PC-9 (cell line): ENCODE measurements at regions not wholly inside any gene's neighbourhood (a gene's known extent, or its start where the extent isn't known, plus 50 kb on each side); places are given as distances from the start of the nearest gene placed in this dataset.

ENCODE experiments used
- BruUV-seq: library from RNA; stranded (reverse); fragments of 400-500 nt; replicated peaks from 2 replicates; lab custom pipeline; 2021; lab: Mats Ljungman, UMichigan
- CTCF ChIA-PET: fragments of 300-600 bp; sonication (Branson Sonifier 250); formaldehyde crosslinking; loops from one replicate; lab custom pipeline; 2022; ENCODE audit warnings: antibody characterized with exemption; lab: Charles Lee
- POLR2A ChIA-PET: fragments of 300-600 bp; sonication (Branson Sonifier 250); formaldehyde crosslinking; loops from one replicate; lab custom pipeline; 2022; ENCODE audit warnings: antibody characterized with exemption; ENCODE audit not compliant: unreplicated experiment; lab: Charles Lee
- DNase-seq, 2 experiments: peaks; one replicate each; pipeline versions ENCODE4 v3.0.0 to v3.0.0-alpha.2; 2015 to 2022; ENCODE audit warnings: mixed read lengths in 1 of 2
- H2AFZ ChIP-seq: fragments of 200-600 bp; sonication (generic); 2 replicates; pipeline ENCODE4 v1.8.1; 2017; ENCODE audit warnings: antibody characterized with exemption
- H3F3A ChIP-seq: fragments of 200-600 bp; sonication (generic); 2 replicates; pipeline ENCODE4 v1.8.1; 2017; ENCODE audit warnings: antibody characterized with exemption, mild to moderate bottlenecking, low read depth; ENCODE audit not compliant: insufficient read depth
- H3K27ac ChIP-seq: fragments of 200-600 bp; sonication (generic); 2 replicates; pipeline ENCODE4 v1.6.1; 2016; ENCODE audit warnings: mixed run types
- H3K27me3 ChIP-seq: fragments of 200-600 bp; sonication (generic); 2 replicates; pipeline ENCODE4 v1.6.1; 2016; ENCODE audit warnings: low read depth, mixed run types; ENCODE audit not compliant: insufficient read depth
- H3K36me3 ChIP-seq: fragments of 200-600 bp; sonication (generic); 2 replicates; pipeline ENCODE4 v1.6.1; 2016; ENCODE audit warnings: low read depth, mixed run types
- H3K4me1 ChIP-seq: fragments of 200-600 bp; sonication (generic); replicated peaks from 2 replicates; pipeline ENCODE4 v1.6.1; 2016; ENCODE audit warnings: mixed run types; ENCODE audit not compliant: insufficient read depth
- H3K4me2 ChIP-seq: fragments of 200-600 bp; sonication (generic); 2 replicates; pipeline ENCODE4 v1.6.1; 2017; ENCODE audit warnings: mixed run types
- H3K4me3 ChIP-seq: fragments of 200-600 bp; sonication (generic); 2 replicates; pipeline ENCODE4 v1.6.1; 2016; ENCODE audit warnings: mixed run types
- H3K79me2 ChIP-seq: fragments of 200-600 bp; sonication (generic); 2 replicates; pipeline ENCODE4 v1.6.1; 2017; ENCODE audit warnings: low read depth, mixed run types
- H3K9me2 ChIP-seq: fragments of 200-600 bp; sonication (generic); 2 replicates; pipeline ENCODE4 v1.8.1; 2017; ENCODE audit warnings: mild to moderate bottlenecking; ENCODE audit not compliant: insufficient read depth
- H3K9me3 ChIP-seq: fragments of 200-600 bp; sonication (generic); 2 replicates; pipeline ENCODE4 v1.8.1; 2016; ENCODE audit warnings: low read depth; ENCODE audit not compliant: insufficient read depth
- H4K20me1 ChIP-seq: fragments of 200-600 bp; sonication (generic); 2 replicates; pipeline ENCODE4 v1.8.1; 2017; ENCODE audit not compliant: insufficient read depth
- CTCF ChIP-seq: fragments of 200-600 bp; sonication (generic); conservative IDR thresholded peaks from 2 replicates; pipeline ENCODE4 v1.6.1; 2017; ENCODE audit warnings: mixed run types, antibody characterized with exemption, mild to moderate bottlenecking, moderate library complexity
- EZH2 ChIP-seq: fragments of 200-600 bp; sonication (generic); IDR thresholded peaks from 2 replicates; pipeline ENCODE4 v1.8.0; 2017; ENCODE audit warnings: antibody characterized with exemption, low read depth
- intact Hi-C: fragments of 100-400 bp; cut with micrococcal nuclease; formaldehyde crosslinking; loops from one replicate; pipeline ENCODE4 v1.10.0; 2022; ENCODE audit not compliant: unreplicated experiment

GRCh38 chr21:28771790-28772501 lies 220.7 kb downstream of the LTN1 start:
- no peak overlapping the region for H3K27ac ChIP-seq

DNA sequence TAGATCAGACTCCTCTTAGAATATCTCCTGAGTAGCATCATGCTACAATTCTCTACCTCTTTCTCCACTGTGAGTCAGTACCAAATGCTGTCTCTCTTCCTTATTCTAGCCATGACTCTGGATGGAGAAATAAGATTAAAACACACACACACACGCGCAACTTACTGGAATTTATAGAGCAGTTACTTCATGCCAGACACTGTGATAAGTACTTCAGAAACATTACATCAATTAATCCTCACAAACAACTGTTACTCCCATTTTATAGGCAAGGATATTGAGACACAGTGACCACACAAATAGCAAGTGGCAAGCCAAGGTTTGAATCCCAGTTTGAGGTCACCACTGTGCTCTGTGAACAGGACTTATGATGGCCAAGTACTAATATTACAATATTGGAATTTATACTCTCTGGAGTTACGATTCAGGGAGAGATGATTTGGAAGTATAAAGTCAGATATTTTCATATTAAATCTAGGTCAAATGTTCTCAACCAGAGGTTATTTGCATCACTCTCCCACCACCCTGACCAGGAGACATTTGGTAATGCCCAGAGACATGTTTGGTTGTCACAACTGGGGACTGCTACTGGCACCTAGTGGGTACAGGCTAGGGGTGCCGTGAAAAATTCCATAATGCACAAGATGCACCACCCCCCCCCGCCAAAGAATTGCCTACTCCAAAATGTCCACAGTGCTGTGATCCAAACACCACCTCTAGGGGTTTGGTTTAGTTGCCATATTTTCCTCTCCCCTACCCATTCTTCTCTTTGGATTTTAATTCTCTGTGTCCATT lies 221.6 kb downstream of the LTN1 start:
- no peaks in the 10 kb centered on the region for H4K20me1 ChIP-seq
- H3K9me3 ChIP-seq: no peaks in the 10 kb centered on the region
- no TSS peak for BruUV-seq
- no peaks in the 10 kb centered on the region for H3K9me2 ChIP-seq
- no peaks in the 10 kb centered on the region for H3K4me1 ChIP-seq
- no peaks in the 10 kb centered on the region for H3K27me3 ChIP-seq
- H3K36me3 ChIP-seq: no peaks in the 10 kb centered on the region
- intact Hi-C loops: no loop called here
- H3K4me3 ChIP-seq: no peak overlapping the region
- H3K4me2 ChIP-seq: no peak overlapping the region
- H3F3A ChIP-seq: no peaks in the 10 kb centered on the region
- TF ChIP-seq CTCF (no peak), EZH2 (no peak)
- DNase-seq: no peak
- H3K27ac ChIP-seq: no peak overlapping the region
- ChIA-PET POLR2A (no interaction called here), CTCF (no interaction called here)
- no peaks in the 10 kb centered on the region for H3K79me2 ChIP-seq
- no peak overlapping the region for H2AFZ ChIP-seq

More at GRCh38 chr21:28771790-28772501, 220.7 kb downstream of the LTN1 start:
- H3K79me2 ChIP-seq: no peaks in the 10 kb centered on the region
- POLR2A ChIA-PET: no interaction called here
- H3K4me1 ChIP-seq: no peaks in the 10 kb centered on the region
- no peaks in the 10 kb centered on the region for H3K9me2 ChIP-seq
- peak in 1 of 2 experiments; percentile 1 for DNase-seq
- H3K9me3 ChIP-seq: no peaks in the 10 kb centered on the region
- CTCF ChIA-PET: no interaction called here
- TF ChIP-seq EZH2: no peak
- no peak for TF ChIP-seq CTCF
- no peaks in the 10 kb centered on the region for H3F3A ChIP-seq
- BruUV-seq: no TSS peak
- intact Hi-C loops: no loop called here
- H3K36me3 ChIP-seq: no peaks in the 10 kb centered on the region
- no peaks in the 10 kb centered on the region for H3K27me3 ChIP-seq
- no peaks in the 10 kb centered on the region for H4K20me1 ChIP-seq
- no peak overlapping the region for H3K4me2 ChIP-seq
- H2AFZ ChIP-seq: no peak overlapping the region
- H3K4me3 ChIP-seq: no peak overlapping the region

DNA sequence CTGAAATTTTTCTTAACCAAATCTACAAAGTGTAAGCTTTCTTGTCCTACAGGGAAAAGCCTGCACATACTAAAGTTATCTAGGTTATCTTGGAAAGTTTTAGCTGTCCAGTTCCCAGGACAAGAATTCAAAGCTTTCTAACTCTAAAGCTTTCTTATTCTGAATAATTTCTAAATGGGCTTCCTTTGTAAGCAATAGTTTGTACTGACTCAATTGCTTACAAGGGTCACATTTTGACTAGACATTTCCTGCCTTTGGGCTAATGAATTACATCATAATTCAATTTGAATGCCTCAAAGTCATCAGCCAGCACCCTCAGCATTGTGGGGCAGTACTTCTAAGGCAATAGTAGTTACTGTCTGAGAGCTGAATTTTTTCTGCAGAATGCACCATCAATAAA lies 223.0 kb downstream of the LTN1 start:
- no peaks in the 10 kb centered on the region for H3K36me3 ChIP-seq
- no peaks in the 10 kb centered on the region for H4K20me1 ChIP-seq
- H3K79me2 ChIP-seq: no peaks in the 10 kb centered on the region
- ChIA-PET POLR2A (no interaction called here), CTCF (no interaction called here)
- H3K27ac ChIP-seq: no peak overlapping the region
- DNase-seq: no peak
- H3K4me3 ChIP-seq: no peak overlapping the region
- no TSS peak for BruUV-seq
- intact Hi-C loops: no loop called here
- no peaks in the 10 kb centered on the region for H3K4me1 ChIP-seq
- no peak overlapping the region for H2AFZ ChIP-seq
- H3F3A ChIP-seq: no peaks in the 10 kb centered on the region
- H3K4me2 ChIP-seq: no peak overlapping the region
- H3K9me3 ChIP-seq: no peaks in the 10 kb centered on the region
- no peaks in the 10 kb centered on the region for H3K9me2 ChIP-seq
- TF ChIP-seq EZH2 (no peak), CTCF (no peak)
- H3K27me3 ChIP-seq: no peaks in the 10 kb centered on the region
